HEK293 (cell line): ENCODE measurements at regions not wholly inside any gene's neighbourhood (a gene's known extent, or its start where the extent isn't known, plus 50 kb on each side); places are given as distances from the start of the nearest gene placed in this dataset.
A peak's percentile ranks its signal among the peaks of the same experiment; 100 is the strongest.

Experiments
- CTCF ChIA-PET: fragments of 350-600 bp; formaldehyde crosslinking; extraction: SDS; loops from one replicate; lab custom pipeline; 2021; ENCODE audit warnings: antibody characterized with exemption; lab: Yijun Ruan, JAX
- POLR2A ChIA-PET: fragments of 300-600 bp; formaldehyde crosslinking; extraction: SDS; loops from one replicate; lab custom pipeline; 2020; ENCODE audit warnings: antibody characterized with exemption, inconsistent platforms; lab: Yijun Ruan, JAX
- H3K27ac ChIP-seq: fragments of 200-500 bp; sonication (Bioruptor generic); 2 replicates; pipeline ENCODE4 v1.5.1; 2014; ENCODE audit warnings: low read depth, low read length, control low read depth, inconsistent platforms; ENCODE audit errors: extremely low read depth
- H3K36me3 ChIP-seq, 2 experiments: fragments of 200-500 bp in 1 of 2; sonication (Bioruptor generic) in 1 of 2; 1 replicate in 1 of 2; 2 replicates in 1 of 2; pipeline ENCODE4 v1.5.1; 2014 to 2017; ENCODE audit warnings: inconsistent platforms in 2 of 2, low read length in 2 of 2; ENCODE audit not compliant: control insufficient read depth in 2 of 2, insufficient read depth in 1 of 2
- H3K4me1 ChIP-seq: fragments of 200-500 bp; sonication (Bioruptor generic); 2 replicates; pipeline ENCODE4 v1.5.1; 2014; ENCODE audit warnings: mild to moderate bottlenecking, low read length, inconsistent platforms; ENCODE audit not compliant: control insufficient read depth, insufficient read depth
- H3K4me3 ChIP-seq: 2 replicates; pipeline ENCODE4 v1.5.1; 2011; ENCODE audit warnings: low read depth, mild to moderate bottlenecking, control low read depth, low read length, moderate library complexity
- H3K9me3 ChIP-seq: fragments of 200-500 bp; sonication (Bioruptor generic); 2 replicates; pipeline ENCODE4 v1.5.1; 2014; ENCODE audit warnings: low read depth, low read length, inconsistent platforms; ENCODE audit not compliant: control insufficient read depth, insufficient read depth
- EGR2 ChIP-seq: fragments of 450-650 bp; formaldehyde crosslinking; IDR thresholded peaks from 2 replicates; pipeline ENCODE4 v1.5.1; 2016; ENCODE audit warnings: low read depth, missing biosample characterization, missing genetic modification characterization
- MEIS1 ChIP-seq: sonication (generic); formaldehyde crosslinking; IDR thresholded peaks from 2 replicates; pipeline ENCODE4 v1.8.1; 2022; ENCODE audit warnings: missing genetic modification reagents, mild to moderate bottlenecking, borderline replicate concordance
- OVOL3 ChIP-seq: fragments of 450-650 bp; formaldehyde crosslinking; IDR thresholded peaks from 2 replicates; pipeline ENCODE4 v1.5.1; 2016; ENCODE audit warnings: missing biosample characterization, missing genetic modification characterization
- SALL2 ChIP-seq: fragments of 450-650 bp; formaldehyde crosslinking; IDR thresholded peaks from 2 replicates; pipeline ENCODE4 v1.5.0; 2017; ENCODE audit warnings: missing biosample characterization, mild to moderate bottlenecking, missing genetic modification characterization, borderline replicate concordance
- SETDB1 ChIP-seq: IDR thresholded peaks from one replicate; pipeline ENCODE4 v1.6.1; 2017; ENCODE audit warnings: mild to moderate bottlenecking, low read length, moderate library complexity, mixed read lengths; ENCODE audit not compliant: insufficient read length
- ZNF280C ChIP-seq: fragments of 450-650 bp; formaldehyde crosslinking; IDR thresholded peaks from 2 replicates; pipeline ENCODE4 v1.5.1; 2016; ENCODE audit warnings: missing biosample characterization, missing genetic modification characterization
- ZNF433 ChIP-seq: fragments of 450-650 bp; formaldehyde crosslinking; IDR thresholded peaks from 2 replicates; pipeline ENCODE4 v1.5.1; 2016; ENCODE audit warnings: missing biosample characterization, missing genetic modification characterization, low read depth
- ZNF785 ChIP-seq: fragments of 450-650 bp; formaldehyde crosslinking; IDR thresholded peaks from 2 replicates; pipeline ENCODE4 v1.5.1; 2016; ENCODE audit warnings: missing biosample characterization, missing genetic modification characterization
- TF ChIP-seq, protein P1 (sequence below): fragments of 450-650 bp; IDR thresholded peaks from 2 replicates; pipeline ENCODE4 v1.5.1; 2018; ENCODE audit warnings: missing biosample characterization, missing genetic modification characterization
- TF ChIP-seq, protein P2 (sequence below): fragments of 450-650 bp; formaldehyde crosslinking; IDR thresholded peaks from 2 replicates; pipeline ENCODE4 v1.5.1; 2016; ENCODE audit warnings: missing biosample characterization, missing genetic modification characterization

GRCh38 chr12:123057513-123058265 lies 77.2 kb downstream of the ARL6IP4 start:
- H3K36me3 ChIP-seq, result no peaks in the 10 kb centered on the region
- H3K4me1 ChIP-seq, result no peaks in the 10 kb centered on the region
- TF ChIP-seq ZNF280C (tag by site-specific recombination), result no peak
- TF ChIP-seq SALL2 (tag by site-specific recombination), result no peak
- TF ChIP-seq, protein P1, sequence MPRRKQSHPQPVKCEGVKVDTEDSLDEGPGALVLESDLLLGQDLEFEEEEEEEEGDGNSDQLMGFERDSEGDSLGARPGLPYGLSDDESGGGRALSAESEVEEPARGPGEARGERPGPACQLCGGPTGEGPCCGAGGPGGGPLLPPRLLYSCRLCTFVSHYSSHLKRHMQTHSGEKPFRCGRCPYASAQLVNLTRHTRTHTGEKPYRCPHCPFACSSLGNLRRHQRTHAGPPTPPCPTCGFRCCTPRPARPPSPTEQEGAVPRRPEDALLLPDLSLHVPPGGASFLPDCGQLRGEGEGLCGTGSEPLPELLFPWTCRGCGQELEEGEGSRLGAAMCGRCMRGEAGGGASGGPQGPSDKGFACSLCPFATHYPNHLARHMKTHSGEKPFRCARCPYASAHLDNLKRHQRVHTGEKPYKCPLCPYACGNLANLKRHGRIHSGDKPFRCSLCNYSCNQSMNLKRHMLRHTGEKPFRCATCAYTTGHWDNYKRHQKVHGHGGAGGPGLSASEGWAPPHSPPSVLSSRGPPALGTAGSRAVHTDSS (tag by site-specific recombination), result no peak
- no peak for TF ChIP-seq SETDB1
- 0 out of 2 replicates have a peak, but pooled peaks have one; percentile 14 for TF ChIP-seq EGR2
- CTCF ChIA-PET, result interaction anchor here (0.6 to 1.6 kb wide), 2 partner anchors 11 to 14 kb away, joined by 3 to 4 read pairs; no protein-coding TSS in a partner anchor
- H3K4me3 ChIP-seq, result no peak overlapping the region
- POLR2A ChIA-PET, result interaction anchor here (1.6 kb wide), 1 partner anchor 13 kb away, joined by 5 read pairs; no protein-coding TSS in a partner anchor
- H3K27ac ChIP-seq, result no peak overlapping the region
- H3K9me3 ChIP-seq, result no peaks in the 10 kb centered on the region

DNA sequence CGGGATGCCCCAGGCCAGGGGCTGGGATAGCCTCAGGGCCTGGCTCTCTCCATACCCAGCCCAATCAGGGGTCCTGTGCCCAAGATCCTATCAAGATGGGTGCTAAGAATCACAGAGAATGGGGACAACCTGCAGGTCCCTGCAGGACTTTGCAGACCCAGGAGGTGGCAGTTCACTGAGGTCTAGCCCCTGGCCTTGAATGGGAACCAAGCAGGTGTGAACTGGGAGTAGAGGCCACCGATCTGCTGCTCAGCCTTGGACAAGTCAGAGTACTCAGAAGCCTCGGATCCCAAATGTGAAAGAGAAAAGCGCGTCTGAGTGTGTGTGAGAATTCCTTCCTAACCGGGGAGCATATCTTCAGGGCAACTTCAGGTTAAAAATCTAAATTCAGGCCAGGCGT lies 76.2 kb downstream of the ARL6IP4 start:
- no peak for TF ChIP-seq ZNF433 (tag by site-specific recombination)
- no peak for TF ChIP-seq MEIS1 (CRISPR knock-in tag)
- TF ChIP-seq, protein P2, sequence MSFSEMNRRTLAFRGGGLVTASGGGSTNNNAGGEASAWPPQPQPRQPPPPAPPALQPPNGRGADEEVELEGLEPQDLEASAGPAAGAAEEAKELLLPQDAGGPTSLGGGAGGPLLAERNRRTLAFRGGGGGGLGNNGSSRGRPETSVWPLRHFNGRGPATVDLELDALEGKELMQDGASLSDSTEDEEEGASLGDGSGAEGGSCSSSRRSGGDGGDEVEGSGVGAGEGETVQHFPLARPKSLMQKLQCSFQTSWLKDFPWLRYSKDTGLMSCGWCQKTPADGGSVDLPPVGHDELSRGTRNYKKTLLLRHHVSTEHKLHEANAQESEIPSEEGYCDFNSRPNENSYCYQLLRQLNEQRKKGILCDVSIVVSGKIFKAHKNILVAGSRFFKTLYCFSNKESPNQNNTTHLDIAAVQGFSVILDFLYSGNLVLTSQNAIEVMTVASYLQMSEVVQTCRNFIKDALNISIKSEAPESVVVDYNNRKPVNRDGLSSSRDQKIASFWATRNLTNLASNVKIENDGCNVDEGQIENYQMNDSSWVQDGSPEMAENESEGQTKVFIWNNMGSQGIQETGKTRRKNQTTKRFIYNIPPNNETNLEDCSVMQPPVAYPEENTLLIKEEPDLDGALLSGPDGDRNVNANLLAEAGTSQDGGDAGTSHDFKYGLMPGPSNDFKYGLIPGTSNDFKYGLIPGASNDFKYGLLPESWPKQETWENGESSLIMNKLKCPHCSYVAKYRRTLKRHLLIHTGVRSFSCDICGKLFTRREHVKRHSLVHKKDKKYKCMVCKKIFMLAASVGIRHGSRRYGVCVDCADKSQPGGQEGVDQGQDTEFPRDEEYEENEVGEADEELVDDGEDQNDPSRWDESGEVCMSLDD (tag by site-specific recombination), result no peak
- no peak for TF ChIP-seq ZNF785 (tag by site-specific recombination)
- TF ChIP-seq ZNF280C (tag by site-specific recombination), result no peak
- TF ChIP-seq OVOL3 (tag by site-specific recombination), result no peak
- no peaks in the 10 kb centered on the region for H3K9me3 ChIP-seq
- H3K4me3 ChIP-seq, result no peak overlapping the region
- no peaks in the 10 kb centered on the region for H3K36me3 ChIP-seq
- H3K4me1 ChIP-seq, result no peaks in the 10 kb centered on the region
- no peak overlapping the region for H3K27ac ChIP-seq
- POLR2A ChIA-PET, result interaction anchor here (1.7 to 1.9 kb wide), 2 partner anchors 90 to 176 kb away, joined by 4 to 9 read pairs; partner anchors contain the start of genes ABCB9, MPHOSPH9 and MTRFR
- CTCF ChIA-PET, result interaction anchor here (0.6 to 1.9 kb wide), 3 partner anchors 12 to 722 kb away, joined by 3 to 7 read pairs (median 3); no protein-coding TSS in a partner anchor
